Ishikawa (cell line): ENCODE measurements at regions not wholly inside any gene's neighbourhood (a gene's known extent, or its start where the extent isn't known, plus 50 kb on each side); places are given as distances from the start of the nearest gene placed in this dataset.

Experiments
- CEBPB ChIP-seq: IDR thresholded peaks from 2 replicates; pipeline ENCODE4 v1.6.1; 2012
- EGR1 ChIP-seq: IDR thresholded peaks from 2 replicates; pipeline ENCODE4 v1.6.1; 2012
- RAD21 ChIP-seq: IDR thresholded peaks from 2 replicates; pipeline ENCODE4 v1.6.1; 2012; ENCODE audit warnings: low read depth
- TF ChIP-seq, protein P1 (sequence below): IDR thresholded peaks from 2 replicates; pipeline ENCODE4 v1.6.1; 2012
- TF ChIP-seq, protein P2 (sequence below): IDR thresholded peaks from 2 replicates; pipeline ENCODE4 v1.6.1; 2012

- no peak for TF ChIP-seq RAD21
- TF ChIP-seq, protein P1, sequence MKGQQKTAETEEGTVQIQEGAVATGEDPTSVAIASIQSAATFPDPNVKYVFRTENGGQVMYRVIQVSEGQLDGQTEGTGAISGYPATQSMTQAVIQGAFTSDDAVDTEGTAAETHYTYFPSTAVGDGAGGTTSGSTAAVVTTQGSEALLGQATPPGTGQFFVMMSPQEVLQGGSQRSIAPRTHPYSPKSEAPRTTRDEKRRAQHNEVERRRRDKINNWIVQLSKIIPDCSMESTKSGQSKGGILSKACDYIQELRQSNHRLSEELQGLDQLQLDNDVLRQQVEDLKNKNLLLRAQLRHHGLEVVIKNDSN, result no peak
- no peak for TF ChIP-seq EGR1
- TF ChIP-seq, protein P2, sequence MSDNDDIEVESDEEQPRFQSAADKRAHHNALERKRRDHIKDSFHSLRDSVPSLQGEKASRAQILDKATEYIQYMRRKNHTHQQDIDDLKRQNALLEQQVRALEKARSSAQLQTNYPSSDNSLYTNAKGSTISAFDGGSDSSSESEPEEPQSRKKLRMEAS, result no peak
- no peak for TF ChIP-seq CEBPB
These were observed 89.2 kb upstream of the EFHC2 start for GRCh38 chrX:44432641-44433040.
